ENCODE measurements at regions not wholly inside any gene's neighbourhood (a gene's known extent, or its start where the extent isn't known, plus 50 kb on each side); places are given as distances from the start of the nearest gene placed in this dataset.
"Not testable (repeated sequence)": the region's sequence is repeated elsewhere in the genome, so short reads cannot be mapped to it uniquely, and the experiment has no call there.

DNA sequence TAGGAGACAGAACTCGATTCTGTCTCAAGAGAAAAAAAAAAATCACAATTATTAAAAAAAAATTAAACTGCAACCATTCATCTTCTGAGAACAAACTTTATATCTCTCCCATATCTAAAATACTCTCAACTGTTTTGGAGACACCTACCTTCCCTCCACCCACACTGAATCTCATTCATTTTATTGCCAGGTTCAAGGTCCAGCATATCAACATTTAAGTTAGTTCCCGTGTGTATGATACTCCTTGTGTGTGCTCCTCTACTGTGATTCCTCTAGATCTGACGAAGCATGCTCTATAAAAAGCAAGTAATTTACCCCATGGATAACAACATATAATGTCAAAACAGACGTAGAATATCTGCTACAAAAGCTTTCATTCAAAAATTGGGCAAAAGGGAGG, 351.8 kb upstream of the SORCS1 start:
- peak; percentile 22 for DNase-seq
- TF ChIP-seq, protein P1, sequence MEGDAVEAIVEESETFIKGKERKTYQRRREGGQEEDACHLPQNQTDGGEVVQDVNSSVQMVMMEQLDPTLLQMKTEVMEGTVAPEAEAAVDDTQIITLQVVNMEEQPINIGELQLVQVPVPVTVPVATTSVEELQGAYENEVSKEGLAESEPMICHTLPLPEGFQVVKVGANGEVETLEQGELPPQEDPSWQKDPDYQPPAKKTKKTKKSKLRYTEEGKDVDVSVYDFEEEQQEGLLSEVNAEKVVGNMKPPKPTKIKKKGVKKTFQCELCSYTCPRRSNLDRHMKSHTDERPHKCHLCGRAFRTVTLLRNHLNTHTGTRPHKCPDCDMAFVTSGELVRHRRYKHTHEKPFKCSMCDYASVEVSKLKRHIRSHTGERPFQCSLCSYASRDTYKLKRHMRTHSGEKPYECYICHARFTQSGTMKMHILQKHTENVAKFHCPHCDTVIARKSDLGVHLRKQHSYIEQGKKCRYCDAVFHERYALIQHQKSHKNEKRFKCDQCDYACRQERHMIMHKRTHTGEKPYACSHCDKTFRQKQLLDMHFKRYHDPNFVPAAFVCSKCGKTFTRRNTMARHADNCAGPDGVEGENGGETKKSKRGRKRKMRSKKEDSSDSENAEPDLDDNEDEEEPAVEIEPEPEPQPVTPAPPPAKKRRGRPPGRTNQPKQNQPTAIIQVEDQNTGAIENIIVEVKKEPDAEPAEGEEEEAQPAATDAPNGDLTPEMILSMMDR (IDR thresholded peaks at IDR 0.05) = no peak
- no peaks in the 10 kb centered on the region for H3K36me3 ChIP-seq
- peak overlapping the region; percentile 9 for H3K27ac ChIP-seq
- no peaks in the 10 kb centered on the region for H3K27me3 ChIP-seq
- H3K9me3 ChIP-seq = no peaks in the 10 kb centered on the region
- intact Hi-C loops (cut with DNase I) = no loop called here
- H3K9ac ChIP-seq (ENCODE audit: low read depth in 2 of 2, low read length in 2 of 2) = no peak overlapping the region
- H3K4me1 ChIP-seq = no peaks in the 10 kb centered on the region
- H3K4me3 ChIP-seq = no peak overlapping the region

DNA sequence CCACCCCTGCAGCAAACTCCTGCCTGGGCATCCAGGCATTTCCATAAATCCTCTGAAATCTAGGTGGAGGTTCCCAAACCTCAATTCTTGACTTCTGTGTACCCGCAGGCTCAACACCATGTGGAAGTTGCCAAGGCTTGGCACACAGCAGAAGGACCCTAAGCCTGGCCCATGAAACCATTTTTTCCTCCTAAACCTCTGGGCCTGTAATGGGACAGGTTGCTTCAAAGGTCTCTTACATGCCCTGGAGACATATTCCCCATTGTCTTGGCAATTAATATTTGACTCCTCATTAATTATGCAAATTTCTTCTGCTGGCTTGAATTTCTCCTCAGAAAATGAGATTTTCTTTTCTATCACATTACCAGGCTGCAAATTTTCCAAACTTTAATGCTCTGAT, 339.5 kb upstream of the SORCS1 start:
- H3K27ac ChIP-seq; DNase-seq; H3K36me3 ChIP-seq; H3K9ac ChIP-seq (ENCODE audit: low read depth in 2 of 2, low read length in 2 of 2); H3K9me3 ChIP-seq; intact Hi-C loops (cut with DNase I); H3K27me3 ChIP-seq; H3K4me1 ChIP-seq; H3K4me3 ChIP-seq: not testable (repeated sequence)

GRCh38 chr10:107502229-107502985, 337.9 kb upstream of the SORCS1 start:
- no peaks in the 10 kb centered on the region for H3K27me3 ChIP-seq
- H3K36me3 ChIP-seq = no peaks in the 10 kb centered on the region
- H3K9ac ChIP-seq (ENCODE audit: low read depth in 2 of 2, low read length in 2 of 2) = no peak overlapping the region
- peak overlapping the region; percentile 67 for H3K27ac ChIP-seq
- H3K4me3 ChIP-seq = no peak overlapping the region
- peaks cover 3% of the 10 kb centered on the region for H3K9me3 ChIP-seq
- no peaks in the 10 kb centered on the region for H3K4me1 ChIP-seq
- TF ChIP-seq, protein P1 (IDR thresholded peaks at IDR 0.05) = no peak
- DNase-seq = no peak
- intact Hi-C loops (cut with DNase I) = no loop called here

- no peaks in the 10 kb centered on the region for H3K4me1 ChIP-seq
- DNase-seq = no peak
- H3K27me3 ChIP-seq = no peaks in the 10 kb centered on the region
- no peaks in the 10 kb centered on the region for H3K36me3 ChIP-seq
- H3K9ac ChIP-seq (ENCODE audit: low read depth in 2 of 2, low read length in 2 of 2) = no peak overlapping the region
- H3K9me3 ChIP-seq = no peaks in the 10 kb centered on the region
- no peak overlapping the region for H3K27ac ChIP-seq
- intact Hi-C loops (cut with DNase I) = no loop called here
- H3K4me3 ChIP-seq = no peak overlapping the region
- TF ChIP-seq, protein P1 (IDR thresholded peaks at IDR 0.05) = no peak
Measured at GRCh38 chr10:107498983-107499382, 334.5 kb upstream of the SORCS1 start.

DNA sequence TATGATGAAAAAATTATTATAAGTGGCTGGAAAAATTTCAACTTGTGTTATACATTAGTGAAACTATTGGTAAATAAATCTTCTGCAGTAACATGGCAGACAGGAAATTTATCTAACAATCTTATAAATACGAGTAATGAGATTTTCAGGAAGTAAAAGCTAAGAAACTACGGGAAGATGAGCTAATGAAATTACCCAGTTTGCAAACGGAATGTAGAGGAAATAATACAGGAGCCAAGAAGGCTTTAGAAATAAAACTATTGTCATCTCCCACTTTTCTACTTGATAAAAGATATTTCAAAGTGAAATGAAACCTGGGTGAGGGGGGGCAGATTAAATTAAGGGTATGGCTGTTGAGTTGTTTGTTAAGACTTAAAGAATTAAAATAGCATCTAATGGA, 332.5 kb upstream of the SORCS1 start:
- no peaks in the 10 kb centered on the region for H3K36me3 ChIP-seq
- DNase-seq = no peak
- H3K4me3 ChIP-seq = no peak overlapping the region
- TF ChIP-seq, protein P1 (IDR thresholded peaks at IDR 0.05) = no peak
- no peak overlapping the region for H3K9ac ChIP-seq (ENCODE audit: low read depth in 2 of 2, low read length in 2 of 2)
- H3K27me3 ChIP-seq = no peaks in the 10 kb centered on the region
- no peaks in the 10 kb centered on the region for H3K4me1 ChIP-seq
- no peaks in the 10 kb centered on the region for H3K9me3 ChIP-seq
- intact Hi-C loops (cut with DNase I) = no loop called here
- no peak overlapping the region for H3K27ac ChIP-seq

- DNase-seq = no peak
- Histone ChIP-seq H3K4me1 (no peaks in the 10 kb centered on the region), H3K27me3 (no peaks in the 10 kb centered on the region), H3K4me3 (no peak overlapping the region), H3K36me3 (no peaks in the 10 kb centered on the region), H3K9me3 (no peaks in the 10 kb centered on the region), H3K27ac (no peak overlapping the region), H3K9ac (ENCODE audit: low read depth in 2 of 2, low read length in 2 of 2) (no peak overlapping the region)
- TF ChIP-seq, protein P1 (IDR thresholded peaks at IDR 0.05) = no peak
- intact Hi-C loops (cut with DNase I) = no loop called here
Measured at GRCh38 chr10:107496594-107496993, 332.1 kb upstream of the SORCS1 start.

All from colonic mucosa (tissue), 4 donors.